ENCODE measurements at regions not wholly inside any gene's neighbourhood (a gene's known extent, or its start where the extent isn't known, plus 50 kb on each side); places are given as distances from the start of the nearest gene placed in this dataset.

- Histone ChIP-seq H3K9me3 (ENCODE audit: control insufficient read depth in 2 of 2, insufficient read depth in 1 of 2, low read length in 1 of 2) (no peaks in the 10 kb centered on the region), H3K27me3 (ENCODE audit: control insufficient read depth in 2 of 2, insufficient read depth in 1 of 2, low read length in 1 of 2) (no peaks in the 10 kb centered on the region), H3K36me3 (ENCODE audit: control insufficient read depth in 2 of 2, insufficient read depth in 2 of 2, low read length in 1 of 2) (no peaks in the 10 kb centered on the region), H3K27ac (ENCODE audit: low read depth in 1 of 2, low read length in 1 of 2) (no peak overlapping the region), H3K4me1 (ENCODE audit: control insufficient read depth in 2 of 2, insufficient read depth in 2 of 2, low read length in 2 of 2) (no peaks in the 10 kb centered on the region), H3K4me3 (ENCODE audit: low read length in 2 of 2) (no peak overlapping the region)
- WGBS: 99% methylated on average over 1 of the region's 1 CpG
- no peak for DNase-seq (ENCODE audit: low read depth in 6 of 9, low spot score in 9 of 9)
These were observed 149.7 kb upstream of the GRIA1 start for GRCh38 chr5:153340738-153341137.

GRCh38 chr5:153342487-153342886 lies 148.0 kb upstream of the GRIA1 start:
- WGBS: 89% methylated on average over 1 of the region's 1 CpG
- Histone ChIP-seq H3K36me3 (ENCODE audit: control insufficient read depth in 2 of 2, insufficient read depth in 2 of 2, low read length in 1 of 2) (no peaks in the 10 kb centered on the region), H3K9me3 (ENCODE audit: control insufficient read depth in 2 of 2, insufficient read depth in 1 of 2, low read length in 1 of 2) (no peaks in the 10 kb centered on the region)

GRCh38 chr5:153347611-153348010 lies 142.9 kb upstream of the GRIA1 start:
- 73% methylated on average over 1 of the region's 1 CpG for WGBS
- Histone ChIP-seq H3K4me3 (ENCODE audit: low read length in 2 of 2) (no peak overlapping the region), H3K4me1 (ENCODE audit: control insufficient read depth in 2 of 2, insufficient read depth in 2 of 2, low read length in 2 of 2) (no peaks in the 10 kb centered on the region), H3K27me3 (ENCODE audit: control insufficient read depth in 2 of 2, insufficient read depth in 1 of 2, low read length in 1 of 2) (no peaks in the 10 kb centered on the region), H3K36me3 (ENCODE audit: control insufficient read depth in 2 of 2, insufficient read depth in 2 of 2, low read length in 1 of 2) (no peaks in the 10 kb centered on the region), H3K27ac (ENCODE audit: low read depth in 1 of 2, low read length in 1 of 2) (no peak overlapping the region), H3K9me3 (ENCODE audit: control insufficient read depth in 2 of 2, insufficient read depth in 1 of 2, low read length in 1 of 2) (no peaks in the 10 kb centered on the region)
- DNase-seq (ENCODE audit: low read depth in 6 of 9, low spot score in 9 of 9): no peak

More at GRCh38 chr5:153342487-153342886, 148.0 kb upstream of the GRIA1 start:
- no peak overlapping the region for H3K4me3 ChIP-seq (ENCODE audit: low read length in 2 of 2)
- H3K27ac ChIP-seq (ENCODE audit: low read depth in 1 of 2, low read length in 1 of 2): no peak overlapping the region
- DNase-seq (ENCODE audit: low read depth in 6 of 9, low spot score in 9 of 9): no peak
- H3K27me3 ChIP-seq (ENCODE audit: control insufficient read depth in 2 of 2, insufficient read depth in 1 of 2, low read length in 1 of 2): no peaks in the 10 kb centered on the region
- no peaks in the 10 kb centered on the region for H3K4me1 ChIP-seq (ENCODE audit: control insufficient read depth in 2 of 2, insufficient read depth in 2 of 2, low read length in 2 of 2)

GRCh38 chr5:153350175-153350883 lies 140.1 kb upstream of the GRIA1 start:
- H3K27me3 ChIP-seq (ENCODE audit: control insufficient read depth in 2 of 2, insufficient read depth in 1 of 2, low read length in 1 of 2): no peaks in the 10 kb centered on the region
- H3K4me1 ChIP-seq (ENCODE audit: control insufficient read depth in 2 of 2, insufficient read depth in 2 of 2, low read length in 2 of 2): no peaks in the 10 kb centered on the region
- no peak overlapping the region for H3K27ac ChIP-seq (ENCODE audit: low read depth in 1 of 2, low read length in 1 of 2)
- H3K9me3 ChIP-seq (ENCODE audit: control insufficient read depth in 2 of 2, insufficient read depth in 1 of 2, low read length in 1 of 2): no peaks in the 10 kb centered on the region
- no peaks in the 10 kb centered on the region for H3K36me3 ChIP-seq (ENCODE audit: control insufficient read depth in 2 of 2, insufficient read depth in 2 of 2, low read length in 1 of 2)
- 48% methylated on average over 5 of the region's 5 CpGs for WGBS
- DNase-seq (ENCODE audit: low read depth in 6 of 9, low spot score in 9 of 9): no peak
- H3K4me3 ChIP-seq (ENCODE audit: low read length in 2 of 2): no peak overlapping the region

GRCh38 chr5:153352685-153353219 lies 137.7 kb upstream of the GRIA1 start:
- H3K9me3 ChIP-seq (ENCODE audit: control insufficient read depth in 2 of 2, insufficient read depth in 1 of 2, low read length in 1 of 2): no peaks in the 10 kb centered on the region
- H3K27ac ChIP-seq (ENCODE audit: low read depth in 1 of 2, low read length in 1 of 2): no peak overlapping the region
- WGBS: 1% methylated on average over 11 of the region's 11 CpGs
- H3K4me1 ChIP-seq (ENCODE audit: control insufficient read depth in 2 of 2, insufficient read depth in 2 of 2, low read length in 2 of 2): no peaks in the 10 kb centered on the region
- H3K36me3 ChIP-seq (ENCODE audit: control insufficient read depth in 2 of 2, insufficient read depth in 2 of 2, low read length in 1 of 2): no peaks in the 10 kb centered on the region
- no peaks in the 10 kb centered on the region for H3K27me3 ChIP-seq (ENCODE audit: control insufficient read depth in 2 of 2, insufficient read depth in 1 of 2, low read length in 1 of 2)
- no peak for DNase-seq (ENCODE audit: low read depth in 6 of 9, low spot score in 9 of 9)
- H3K4me3 ChIP-seq (ENCODE audit: low read length in 2 of 2): no peak overlapping the region

GRCh38 chr5:153357493-153358112 lies 132.9 kb upstream of the GRIA1 start:
- no peak for DNase-seq (ENCODE audit: low read depth in 6 of 9, low spot score in 9 of 9)
- no peaks in the 10 kb centered on the region for H3K27me3 ChIP-seq (ENCODE audit: control insufficient read depth in 2 of 2, insufficient read depth in 1 of 2, low read length in 1 of 2)
- no peaks in the 10 kb centered on the region for H3K36me3 ChIP-seq (ENCODE audit: control insufficient read depth in 2 of 2, insufficient read depth in 2 of 2, low read length in 1 of 2)
- 96% methylated on average over 3 of the region's 3 CpGs for WGBS
- no peak overlapping the region for H3K27ac ChIP-seq (ENCODE audit: low read depth in 1 of 2, low read length in 1 of 2)
- no peak overlapping the region for H3K4me3 ChIP-seq (ENCODE audit: low read length in 2 of 2)
- no peaks in the 10 kb centered on the region for H3K4me1 ChIP-seq (ENCODE audit: control insufficient read depth in 2 of 2, insufficient read depth in 2 of 2, low read length in 2 of 2)
- H3K9me3 ChIP-seq (ENCODE audit: control insufficient read depth in 2 of 2, insufficient read depth in 1 of 2, low read length in 1 of 2): no peaks in the 10 kb centered on the region

GRCh38 chr5:153358315-153358976 lies 132.0 kb upstream of the GRIA1 start:
- WGBS: 80% methylated on average over 3 of the region's 3 CpGs
- H3K27ac ChIP-seq (ENCODE audit: low read depth in 1 of 2, low read length in 1 of 2): no peak overlapping the region

GRCh38 chr5:153360860-153361259 lies 129.6 kb upstream of the GRIA1 start:
- 91% methylated on average over 1 of the region's 1 CpG for WGBS
- no peaks in the 10 kb centered on the region for H3K27me3 ChIP-seq (ENCODE audit: control insufficient read depth in 2 of 2, insufficient read depth in 1 of 2, low read length in 1 of 2)
- no peak for DNase-seq (ENCODE audit: low read depth in 6 of 9, low spot score in 9 of 9)
- H3K4me3 ChIP-seq (ENCODE audit: low read length in 2 of 2): no peak overlapping the region
- no peaks in the 10 kb centered on the region for H3K36me3 ChIP-seq (ENCODE audit: control insufficient read depth in 2 of 2, insufficient read depth in 2 of 2, low read length in 1 of 2)
- H3K27ac ChIP-seq (ENCODE audit: low read depth in 1 of 2, low read length in 1 of 2): no peak overlapping the region
- H3K9me3 ChIP-seq (ENCODE audit: control insufficient read depth in 2 of 2, insufficient read depth in 1 of 2, low read length in 1 of 2): no peaks in the 10 kb centered on the region
- no peaks in the 10 kb centered on the region for H3K4me1 ChIP-seq (ENCODE audit: control insufficient read depth in 2 of 2, insufficient read depth in 2 of 2, low read length in 2 of 2)

More at GRCh38 chr5:153358315-153358976, 132.0 kb upstream of the GRIA1 start:
- DNase-seq (ENCODE audit: low read depth in 6 of 9, low spot score in 9 of 9): no peak
- Histone ChIP-seq H3K4me3 (ENCODE audit: low read length in 2 of 2) (no peak overlapping the region), H3K9me3 (ENCODE audit: control insufficient read depth in 2 of 2, insufficient read depth in 1 of 2, low read length in 1 of 2) (no peaks in the 10 kb centered on the region), H3K4me1 (ENCODE audit: control insufficient read depth in 2 of 2, insufficient read depth in 2 of 2, low read length in 2 of 2) (no peaks in the 10 kb centered on the region), H3K27me3 (ENCODE audit: control insufficient read depth in 2 of 2, insufficient read depth in 1 of 2, low read length in 1 of 2) (no peaks in the 10 kb centered on the region), H3K36me3 (ENCODE audit: control insufficient read depth in 2 of 2, insufficient read depth in 2 of 2, low read length in 1 of 2) (no peaks in the 10 kb centered on the region)

- Histone ChIP-seq H3K27me3 (ENCODE audit: control insufficient read depth in 2 of 2, insufficient read depth in 1 of 2, low read length in 1 of 2) (no peaks in the 10 kb centered on the region), H3K4me3 (ENCODE audit: low read length in 2 of 2) (no peak overlapping the region), H3K36me3 (ENCODE audit: control insufficient read depth in 2 of 2, insufficient read depth in 2 of 2, low read length in 1 of 2) (no peaks in the 10 kb centered on the region), H3K27ac (ENCODE audit: low read depth in 1 of 2, low read length in 1 of 2) (no peak overlapping the region), H3K4me1 (ENCODE audit: control insufficient read depth in 2 of 2, insufficient read depth in 2 of 2, low read length in 2 of 2) (no peaks in the 10 kb centered on the region), H3K9me3 (ENCODE audit: control insufficient read depth in 2 of 2, insufficient read depth in 1 of 2, low read length in 1 of 2) (no peaks in the 10 kb centered on the region)
- WGBS: 82% methylated on average over 3 of the region's 3 CpGs
- DNase-seq (ENCODE audit: low read depth in 6 of 9, low spot score in 9 of 9): no peak
These were observed 128.6 kb upstream of the GRIA1 start for GRCh38 chr5:153361735-153362409.
